ENCODE measurements at regions not wholly inside any gene's neighbourhood (a gene's known extent, or its start where the extent isn't known, plus 50 kb on each side); places are given as distances from the start of the nearest gene placed in this dataset.
A peak's percentile ranks its signal among the peaks of the same experiment; 100 is the strongest.

GRCh38 chr2:63729831-63730230, 111.9 kb upstream of the UGP2 start:
- Histone ChIP-seq H3K36me3 (no peaks in the 10 kb centered on the region), H3K27ac (peak overlapping the region in 1 of 2 donors; percentile 35), H3K4me3 (no peak overlapping the region), H3K9me3 (no peaks in the 10 kb centered on the region), H3K4me1 (no peaks in the 10 kb centered on the region), H3K27me3 (no peaks in the 10 kb centered on the region)
- TF ChIP-seq POLR2A (IDR thresholded peaks at IDR 0.05) (no peak), CTCF (IDR thresholded peaks at IDR 0.05) (no peak)
- no peak for DNase-seq
- intact Hi-C loops (cut with DNase I; ENCODE audit: low total_unique reads) = no loop called here

- no peak overlapping the region for H3K4me3 ChIP-seq
- TF ChIP-seq POLR2A (IDR thresholded peaks at IDR 0.05) = no peak
- TF ChIP-seq CTCF (IDR thresholded peaks at IDR 0.05) = no peak
- no peak for DNase-seq
- H3K4me1 ChIP-seq = peaks cover 0 to 7% of the 10 kb centered on the region in 2 donors
- H3K9me3 ChIP-seq = no peaks in the 10 kb centered on the region
- no peak overlapping the region for H3K27ac ChIP-seq
- no peaks in the 10 kb centered on the region for H3K27me3 ChIP-seq
- H3K36me3 ChIP-seq = no peaks in the 10 kb centered on the region
- intact Hi-C loops (cut with DNase I; ENCODE audit: low total_unique reads) = no loop called here
Observed at GRCh38 chr2:63734510-63734909, 107.2 kb upstream of the UGP2 start.

GRCh38 chr2:63735263-63735662, 106.4 kb upstream of the UGP2 start:
- TF ChIP-seq CTCF (IDR thresholded peaks at IDR 0.05) (no peak), POLR2A (IDR thresholded peaks at IDR 0.05) (no peak)
- Histone ChIP-seq H3K27me3 (no peaks in the 10 kb centered on the region), H3K4me1 (peaks cover 0 to 7% of the 10 kb centered on the region in 2 donors), H3K4me3 (no peak overlapping the region), H3K27ac (peak overlapping the region; percentile 70 to 72), H3K36me3 (no peaks in the 10 kb centered on the region), H3K9me3 (no peaks in the 10 kb centered on the region)
- DNase-seq = no peak
- intact Hi-C loops (cut with DNase I; ENCODE audit: low total_unique reads) = no loop called here

GRCh38 chr2:63735931-63736330, 105.8 kb upstream of the UGP2 start:
- Histone ChIP-seq H3K27ac (peak overlapping the region; percentile 70 to 72), H3K27me3 (no peaks in the 10 kb centered on the region), H3K9me3 (no peaks in the 10 kb centered on the region), H3K4me1 (peaks cover 0 to 7% of the 10 kb centered on the region in 2 donors), H3K36me3 (no peaks in the 10 kb centered on the region), H3K4me3 (no peak overlapping the region)
- no peak for DNase-seq
- intact Hi-C loops (cut with DNase I; ENCODE audit: low total_unique reads) = no loop called here
- TF ChIP-seq POLR2A (IDR thresholded peaks at IDR 0.05) (no peak), CTCF (IDR thresholded peaks at IDR 0.05) (no peak)

- Histone ChIP-seq H3K4me3 (no peak overlapping the region), H3K9me3 (no peaks in the 10 kb centered on the region), H3K27me3 (no peaks in the 10 kb centered on the region), H3K4me1 (peaks cover 0 to 7% of the 10 kb centered on the region in 2 donors), H3K36me3 (no peaks in the 10 kb centered on the region), H3K27ac (peak overlapping the region; percentile 65 to 72)
- no peak for DNase-seq
- TF ChIP-seq CTCF (IDR thresholded peaks at IDR 0.05) = no peak
- no peak for TF ChIP-seq POLR2A (IDR thresholded peaks at IDR 0.05)
- intact Hi-C loops (cut with DNase I; ENCODE audit: low total_unique reads) = no loop called here
Observed at GRCh38 chr2:63736354-63736753, 105.3 kb upstream of the UGP2 start.

Data from uterus (tissue), 3 donors.